ENCODE measurements at regions not wholly inside any gene's neighbourhood (a gene's known extent, or its start where the extent isn't known, plus 50 kb on each side); places are given as distances from the start of the nearest gene placed in this dataset.

- Histone ChIP-seq H2AFZ (replicated peaks; ENCODE audit: low read length, poor library complexity) (no peak overlapping the region), H3K4me3 (ENCODE audit: insufficient read depth, low read depth, low read length) (no peak overlapping the region), H2AK5ac (ENCODE audit: low read depth, low read length) (no peak overlapping the region), H3K18ac (ENCODE audit: low read depth, low read length) (no peak overlapping the region), H3K9me3 (ENCODE audit: control insufficient read depth, insufficient read depth, low read length) (peaks cover 7% of the 10 kb centered on the region), H3K27ac (ENCODE audit: insufficient read depth, low read length) (no peak overlapping the region), H3K79me1 (ENCODE audit: low read depth in 1 of 2, low read length in 2 of 2) (no peaks in the 10 kb centered on the region), H4K8ac (ENCODE audit: low read depth in 2 of 2, low read length in 2 of 2) (no peak overlapping the region), H2AK9ac (replicated peaks; ENCODE audit: low read depth, low read length, poor library complexity) (no peak overlapping the region), H2BK20ac (ENCODE audit: low read depth, low read length) (no peak overlapping the region), H3K23ac (ENCODE audit: low read depth, low read length) (no peak overlapping the region), H3K14ac (replicated peaks; ENCODE audit: low read depth, low read length) (no peak overlapping the region), H2BK5ac (ENCODE audit: low read depth, low read length, poor library complexity, severe bottlenecking) (no peak overlapping the region), H3K4me2 (ENCODE audit: low read depth, low read length) (no peak overlapping the region), H3K56ac (ENCODE audit: extremely low read depth, insufficient read depth, low read length) (no peak overlapping the region), H3K9ac (ENCODE audit: low read depth, low read length) (no peak overlapping the region), H2BK15ac (ENCODE audit: low read depth, low read length) (no peak overlapping the region), H3K4ac (ENCODE audit: low read depth, low read length) (no peak overlapping the region), H4K5ac (ENCODE audit: low read depth, low read length) (no peak overlapping the region), H3K27me3 (ENCODE audit: control insufficient read depth, insufficient read depth, low read length) (peaks cover 70% of the 10 kb centered on the region), H2BK120ac (ENCODE audit: low read depth, low read length) (no peak overlapping the region), H4K20me1 (ENCODE audit: insufficient read depth, low read length) (no peaks in the 10 kb centered on the region; the same call in 1 of the 2 replicates), H4K91ac (ENCODE audit: insufficient read depth, low read depth, low read length) (no peak overlapping the region), H3K36me3 (ENCODE audit: control insufficient read depth, insufficient read depth, low read length) (no peaks in the 10 kb centered on the region), H3K9me1 (ENCODE audit: insufficient read depth, low read length) (no peaks in the 10 kb centered on the region), H3K4me1 (ENCODE audit: control insufficient read depth, insufficient read depth, low read length) (no peaks in the 10 kb centered on the region)
- intact Hi-C loops (cut with micrococcal nuclease) = no loop called here
- no peak for TF ChIP-seq CTCF (conservative IDR thresholded peaks at IDR 0.05; ENCODE audit: low read depth, low read length)
- no peak for TF ChIP-seq USF2 (IDR thresholded peaks at IDR 0.05; ENCODE audit: low read depth, low read length)
- no peak for TF ChIP-seq MAZ (IDR thresholded peaks at IDR 0.05; ENCODE audit: borderline replicate concordance, low read depth, low read length)
- TF ChIP-seq FOS (IDR thresholded peaks at IDR 0.05; ENCODE audit: low read depth, low read length) = no peak
- TF ChIP-seq CEBPB (IDR thresholded peaks at IDR 0.05; ENCODE audit: low read depth, low read length) = no peak
- in situ Hi-C loops (cut with MboI; ENCODE audit: low sequenced_read_pairs) = no loop called here
- no peak for DNase-seq
- no TSS peak for BruUV-seq (replicated peaks)
- dilution Hi-C loops (cut with HindIII; ENCODE audit: low sequenced_read_pairs, unreplicated experiment) = no loop called here
- ChIA-PET CTCF (no interaction called here), POLR2A (ENCODE audit: unreplicated experiment) (no interaction called here)
- 89% methylated on average over 3 of the region's 5 CpGs; no CpG with 5 or more reads in 1 of the 2 experiments for WGBS, 2 experiments (ENCODE audit: extremely low coverage in 2 of 2, insufficient read length in 1 of 2)
- ATAC-seq (ENCODE audit: low read depth) = no peak
These were observed 52.6 kb upstream of the RXRA start for GRCh38 chr9:134273647-134274046.
